Right ventricle myocardium inferior (tissue), 1 donor: ENCODE measurements at regions not wholly inside any gene's neighbourhood (a gene's known extent, or its start where the extent isn't known, plus 50 kb on each side); places are given as distances from the start of the nearest gene placed in this dataset.

Source experiments
- ATAC-seq: fragments of 200-7000 bp; cut with Tn5 transposase; one replicate; pipeline ENCODE4 v1.9.1; 2020; ENCODE audit warnings: mild to moderate bottlenecking, moderate library complexity
- DNase-seq: peaks from one replicate; pipeline ENCODE4 v3.0.0; 2021; ENCODE audit errors: missing footprints
- intact Hi-C: fragments of 100-400 bp; cut with DNase I; formaldehyde crosslinking; loops from one replicate; pipeline ENCODE4 v1.11.0; 2022
- donor health status: DM: no; HTN: yes; CAD: no; lungs with severe emphysema.

GRCh38 chr5:6904860-6905259 is 191.6 kb downstream of the TENT4A start:
- DNase-seq (no peak), ATAC-seq (peak; percentile 26)
- intact Hi-C loops: no loop called here

GRCh38 chr5:6905423-6905822 is 192.2 kb downstream of the TENT4A start:
- intact Hi-C loops: no loop called here
- ATAC-seq (peak; percentile 69), DNase-seq (peak; percentile 68)

GRCh38 chr5:6905883-6906282 is 192.7 kb downstream of the TENT4A start:
- intact Hi-C loops: no loop called here
- ATAC-seq (peak; percentile 89), DNase-seq (peak; percentile 63)

- ATAC-seq: no peak
- no peak for DNase-seq
- intact Hi-C loops: no loop called here
Observed at GRCh38 chr5:6907320-6907918, 194.2 kb downstream of the TENT4A start.

GRCh38 chr5:6909901-6910300 is 196.7 kb downstream of the TENT4A start:
- DNase-seq: no peak

GRCh38 chr5:6910950-6911349 is 197.7 kb downstream of the TENT4A start:
- DNase-seq: no peak
- no peak for ATAC-seq
- intact Hi-C loops: no loop called here

More at GRCh38 chr5:6909901-6910300, 196.7 kb downstream of the TENT4A start:
- ATAC-seq: no peak
- intact Hi-C loops: no loop called here

- no peak for ATAC-seq
Observed at GRCh38 chr5:6914347-6914746, 201.1 kb downstream of the TENT4A start.

GRCh38 chr5:6915574-6915973 is 202.3 kb downstream of the TENT4A start:
- intact Hi-C loops: no loop called here
- DNase-seq: no peak
- ATAC-seq: no peak

More at GRCh38 chr5:6914347-6914746, 201.1 kb downstream of the TENT4A start:
- no peak for DNase-seq
- intact Hi-C loops: no loop called here

GRCh38 chr5:6918255-6918654 is 205.0 kb downstream of the TENT4A start:
- intact Hi-C loops: no loop called here
- ATAC-seq (no peak), DNase-seq (no peak)

- no peak for DNase-seq
- intact Hi-C loops: no loop called here
- ATAC-seq: no peak
Observed at GRCh38 chr5:6920628-6921256, 207.5 kb downstream of the TENT4A start.

GRCh38 chr5:6926491-6927038 is 213.3 kb downstream of the TENT4A start:
- DNase-seq (no peak), ATAC-seq (no peak)
- intact Hi-C loops: no loop called here

GRCh38 chr5:6936031-6936430 is 222.8 kb downstream of the TENT4A start:
- DNase-seq (no peak), ATAC-seq (no peak)
- intact Hi-C loops: no loop called here

GRCh38 chr5:6937677-6938076 is 224.4 kb downstream of the TENT4A start:
- DNase-seq: no peak
- ATAC-seq: no peak
- intact Hi-C loops: no loop called here

GRCh38 chr5:6941631-6942030 is 228.4 kb downstream of the TENT4A start:
- DNase-seq (no peak), ATAC-seq (no peak)
- intact Hi-C loops: no loop called here

- intact Hi-C loops: no loop called here
- no peak for ATAC-seq
- no peak for DNase-seq
Observed at GRCh38 chr5:6943197-6944112, 230.2 kb downstream of the TENT4A start.

- DNase-seq: no peak
- no peak for ATAC-seq
- intact Hi-C loops: no loop called here
Observed at GRCh38 chr5:6948562-6948961, 235.3 kb downstream of the TENT4A start.

GRCh38 chr5:6949230-6949629 is 236.0 kb downstream of the TENT4A start:
- ATAC-seq (no peak), DNase-seq (no peak)
- intact Hi-C loops: no loop called here

- intact Hi-C loops: no loop called here
- ATAC-seq (no peak), DNase-seq (no peak)
Observed at GRCh38 chr5:6950250-6950649, 237.0 kb downstream of the TENT4A start.

GRCh38 chr5:6950860-6951259 is 237.6 kb downstream of the TENT4A start:
- DNase-seq: no peak
- no peak for ATAC-seq
- intact Hi-C loops: no loop called here

GRCh38 chr5:6961123-6961522 is 247.9 kb downstream of the TENT4A start:
- DNase-seq (no peak), ATAC-seq (no peak)
- intact Hi-C loops: no loop called here
